ENCODE measurements at regions not wholly inside any gene's neighbourhood (a gene's known extent, or its start where the extent isn't known, plus 50 kb on each side); places are given as distances from the start of the nearest gene placed in this dataset.

DNA sequence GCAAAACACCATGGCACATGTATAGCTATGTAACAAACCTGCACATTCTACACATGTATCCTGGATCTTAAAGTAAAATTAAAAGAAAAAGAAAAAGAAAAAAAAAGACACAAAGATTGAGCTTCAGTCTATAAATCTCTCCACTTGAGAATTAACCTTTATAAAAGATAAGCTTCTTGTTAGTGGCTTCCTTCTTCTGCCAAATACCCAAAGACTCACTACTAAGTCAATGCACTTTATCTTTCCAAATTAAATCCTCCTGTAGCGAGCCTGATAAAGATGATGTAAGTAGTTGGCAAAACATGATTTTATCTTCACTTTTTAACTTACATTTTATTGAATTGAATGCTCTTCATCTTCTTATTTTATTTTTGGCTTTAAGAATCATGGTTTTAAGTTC lies 349.9 kb downstream of the TRIB2 start:
- no peak for TF ChIP-seq FOS (IDR thresholded peaks at IDR 0.05; ENCODE audit: borderline replicate concordance, insufficient read depth, low read length)
- no peak for TF ChIP-seq CTCF (IDR thresholded peaks at IDR 0.05; ENCODE audit: extremely low read depth in 1 of 2, insufficient read depth in 1 of 2, low read depth in 1 of 2, low read length in 2 of 2)
- TF ChIP-seq POLR2A (IDR thresholded peaks at IDR 0.05; ENCODE audit: low read depth, low read length) = no peak
- no peak for TF ChIP-seq EZH2 (IDR thresholded peaks at IDR 0.05; ENCODE audit: borderline replicate concordance, low read depth, low read length, severe bottlenecking)
- no peak for TF ChIP-seq MAX (IDR thresholded peaks at IDR 0.05; ENCODE audit: insufficient read depth, insufficient read length)

All from endothelial cell of umbilical vein (primary cell).